ENCODE measurements at regions not wholly inside any gene's neighbourhood (a gene's known extent, or its start where the extent isn't known, plus 50 kb on each side); places are given as distances from the start of the nearest gene placed in this dataset.

DNA sequence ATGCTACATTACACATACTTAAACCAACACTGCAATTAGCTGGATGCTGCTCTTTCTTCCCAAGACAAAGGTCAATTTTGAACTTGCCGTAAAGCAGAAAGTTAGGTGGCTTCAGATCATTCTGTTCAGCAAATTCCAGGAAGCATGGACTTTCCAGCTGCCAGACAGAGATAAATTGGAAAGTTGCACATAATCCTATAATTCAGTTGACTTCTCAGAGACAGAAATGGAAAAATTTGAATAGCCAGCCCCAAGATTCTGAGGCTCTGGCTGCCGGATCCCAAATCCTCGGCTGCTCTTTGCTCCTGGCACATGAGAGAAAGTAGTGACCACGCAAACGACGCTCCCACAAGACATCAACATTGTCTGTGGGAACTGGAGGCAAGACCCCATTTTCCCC lies 105.0 kb upstream of the VIPR2 start:
- no peak for DNase-seq
- H3K36me3 ChIP-seq (ENCODE audit: low read depth), result no peaks in the 10 kb centered on the region
- TF ChIP-seq, protein P1, sequence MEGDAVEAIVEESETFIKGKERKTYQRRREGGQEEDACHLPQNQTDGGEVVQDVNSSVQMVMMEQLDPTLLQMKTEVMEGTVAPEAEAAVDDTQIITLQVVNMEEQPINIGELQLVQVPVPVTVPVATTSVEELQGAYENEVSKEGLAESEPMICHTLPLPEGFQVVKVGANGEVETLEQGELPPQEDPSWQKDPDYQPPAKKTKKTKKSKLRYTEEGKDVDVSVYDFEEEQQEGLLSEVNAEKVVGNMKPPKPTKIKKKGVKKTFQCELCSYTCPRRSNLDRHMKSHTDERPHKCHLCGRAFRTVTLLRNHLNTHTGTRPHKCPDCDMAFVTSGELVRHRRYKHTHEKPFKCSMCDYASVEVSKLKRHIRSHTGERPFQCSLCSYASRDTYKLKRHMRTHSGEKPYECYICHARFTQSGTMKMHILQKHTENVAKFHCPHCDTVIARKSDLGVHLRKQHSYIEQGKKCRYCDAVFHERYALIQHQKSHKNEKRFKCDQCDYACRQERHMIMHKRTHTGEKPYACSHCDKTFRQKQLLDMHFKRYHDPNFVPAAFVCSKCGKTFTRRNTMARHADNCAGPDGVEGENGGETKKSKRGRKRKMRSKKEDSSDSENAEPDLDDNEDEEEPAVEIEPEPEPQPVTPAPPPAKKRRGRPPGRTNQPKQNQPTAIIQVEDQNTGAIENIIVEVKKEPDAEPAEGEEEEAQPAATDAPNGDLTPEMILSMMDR (IDR thresholded peaks at IDR 0.05), result no peak
- no peak overlapping the region for H3K4me3 ChIP-seq
- H3K4me1 ChIP-seq (ENCODE audit: low read depth), result no peaks in the 10 kb centered on the region
- intact Hi-C loops (cut with DNase I, micrococcal nuclease), result no loop called here
- no peak for ATAC-seq
- H3K9me3 ChIP-seq, result no peaks in the 10 kb centered on the region

DNA sequence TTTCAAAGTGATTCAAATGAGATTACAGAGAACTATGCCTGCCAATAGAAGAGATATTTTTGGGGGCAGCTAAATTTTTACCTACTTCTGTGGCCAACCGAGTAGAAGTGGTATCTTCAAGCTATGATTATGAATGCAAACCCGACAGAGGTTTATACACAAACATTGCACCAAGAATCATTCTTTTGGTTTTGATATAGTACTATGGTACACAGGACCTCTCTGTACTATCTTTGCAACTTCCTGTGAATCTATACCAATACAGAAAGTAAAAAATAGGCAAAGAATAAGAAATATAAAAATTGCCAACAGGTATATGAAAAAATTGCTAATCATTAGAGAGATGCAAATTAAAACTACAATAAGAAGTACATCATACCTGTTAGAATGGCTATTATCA lies 103.2 kb upstream of the VIPR2 start:
- TF ChIP-seq, protein P1 (IDR thresholded peaks at IDR 0.05), result no peak
- no peak for ATAC-seq
- Histone ChIP-seq H3K9me3 (no peaks in the 10 kb centered on the region), H3K4me1 (ENCODE audit: low read depth) (no peaks in the 10 kb centered on the region), H3K36me3 (ENCODE audit: low read depth) (no peaks in the 10 kb centered on the region), H3K4me3 (no peak overlapping the region)
- intact Hi-C loops (cut with DNase I, micrococcal nuclease), result no loop called here
- DNase-seq, result no peak

DNA sequence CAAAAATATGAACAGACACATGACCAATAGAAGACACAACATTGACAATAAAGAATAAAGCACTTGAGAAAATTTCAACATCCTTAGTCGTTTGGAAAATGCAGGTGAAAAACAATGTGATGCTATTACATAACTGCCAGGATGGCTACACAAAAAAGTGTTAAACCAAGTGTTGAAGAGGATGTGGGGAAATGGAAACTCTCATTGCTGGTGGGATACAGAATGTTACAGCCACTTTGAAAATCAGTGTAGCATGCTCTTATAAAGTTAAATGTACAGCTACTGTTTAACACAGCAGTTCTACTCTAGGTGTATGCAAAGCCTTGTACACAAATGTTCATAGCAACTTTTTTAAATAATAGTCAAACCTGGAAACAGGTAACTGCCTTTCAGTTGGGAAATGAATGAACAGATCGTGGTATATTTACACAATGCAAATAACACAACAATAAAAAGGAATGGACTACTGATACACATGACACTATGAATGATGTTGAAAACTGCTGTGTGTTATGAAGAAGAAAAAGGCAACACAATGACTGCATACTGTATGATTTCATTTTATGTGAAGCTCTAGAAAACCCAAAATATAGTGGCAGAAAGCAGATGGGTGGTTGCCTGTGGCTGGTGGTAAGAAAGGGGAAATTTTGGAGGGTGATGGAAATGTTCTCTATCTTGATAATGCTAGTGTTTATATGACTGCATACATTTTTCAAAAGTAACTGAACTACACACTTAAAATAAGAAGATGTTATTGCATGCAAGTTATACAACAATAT lies 102.2 kb upstream of the VIPR2 start:
- intact Hi-C loops (cut with DNase I, micrococcal nuclease), result no loop called here
- ATAC-seq (no peak), DNase-seq (no peak)
- H3K9me3 ChIP-seq, result no peaks in the 10 kb centered on the region
- no peaks in the 10 kb centered on the region for H3K36me3 ChIP-seq (ENCODE audit: low read depth)
- TF ChIP-seq, protein P1 (IDR thresholded peaks at IDR 0.05), result no peak
- H3K4me1 ChIP-seq (ENCODE audit: low read depth), result no peaks in the 10 kb centered on the region
- no peak overlapping the region for H3K4me3 ChIP-seq

DNA sequence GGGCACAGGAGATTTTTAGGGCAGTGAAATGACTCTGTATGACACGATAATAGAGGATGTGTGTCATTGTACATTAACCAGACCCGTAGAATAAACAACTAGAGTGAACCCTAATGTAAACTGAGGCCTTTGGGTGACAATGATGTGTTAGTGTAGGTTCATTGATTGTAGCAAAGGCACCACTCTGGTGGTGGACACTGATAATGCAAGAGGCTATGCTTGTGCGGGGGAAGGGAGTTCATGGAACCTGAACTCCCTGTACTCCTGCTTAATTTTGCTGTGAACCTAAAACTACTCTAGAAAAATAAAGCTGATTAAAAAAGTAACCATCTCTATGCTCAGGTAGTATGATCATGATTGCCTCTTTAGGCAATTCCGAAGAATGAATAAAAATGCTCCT lies 96.3 kb upstream of the VIPR2 start:
- Histone ChIP-seq H3K9me3 (no peaks in the 10 kb centered on the region), H3K36me3 (ENCODE audit: low read depth) (no peaks in the 10 kb centered on the region), H3K4me3 (no peak overlapping the region), H3K4me1 (ENCODE audit: low read depth) (no peaks in the 10 kb centered on the region)
- TF ChIP-seq, protein P1 (IDR thresholded peaks at IDR 0.05), result no peak
- DNase-seq (no peak), ATAC-seq (no peak)
- intact Hi-C loops (cut with DNase I, micrococcal nuclease), result no loop called here

DNA sequence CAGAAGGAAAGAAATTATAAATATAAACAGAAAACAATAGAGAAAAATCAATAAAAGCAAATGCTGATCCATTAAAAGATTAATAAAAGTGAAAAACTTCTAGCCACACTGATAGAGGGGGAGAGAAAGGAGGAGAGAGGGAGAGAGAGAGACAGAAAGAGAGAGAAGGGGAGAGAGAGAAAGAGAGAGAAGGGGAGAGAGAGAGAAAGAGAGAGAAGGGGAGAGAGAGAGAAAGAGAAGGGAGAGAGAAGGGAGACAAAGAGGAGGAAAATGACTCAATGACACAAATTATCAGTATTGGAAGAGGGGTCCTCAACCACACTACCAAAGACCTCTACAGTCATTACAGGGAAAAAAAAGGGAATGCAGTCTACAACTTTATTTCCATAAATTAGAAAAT lies 94.4 kb upstream of the VIPR2 start:
- Histone ChIP-seq H3K4me1 (ENCODE audit: low read depth) (no peaks in the 10 kb centered on the region), H3K4me3 (no peak overlapping the region), H3K36me3 (ENCODE audit: low read depth) (no peaks in the 10 kb centered on the region), H3K9me3 (no peaks in the 10 kb centered on the region)
- DNase-seq, result no peak
- no peak for ATAC-seq
- intact Hi-C loops (cut with DNase I, micrococcal nuclease), result no loop called here
- TF ChIP-seq, protein P1 (IDR thresholded peaks at IDR 0.05), result no peak

DNA sequence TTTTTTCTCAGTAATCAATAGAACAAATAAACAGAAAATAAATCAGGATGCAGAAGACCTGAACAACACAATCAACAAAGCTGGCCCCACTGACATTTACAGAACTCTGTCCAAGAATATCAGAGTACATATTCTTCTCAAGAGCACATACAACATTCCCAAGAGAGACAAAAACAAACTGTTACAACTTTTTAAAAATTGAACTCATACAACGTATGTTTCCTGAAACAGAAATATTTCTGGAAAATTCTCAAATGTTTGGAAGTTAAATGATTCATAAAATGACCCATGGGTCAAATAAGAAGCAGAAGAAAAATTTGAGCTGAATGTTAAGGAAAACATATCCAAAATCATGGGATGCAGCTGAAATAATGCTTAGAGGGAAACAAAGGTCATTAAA lies 93.9 kb upstream of the VIPR2 start:
- Histone ChIP-seq H3K4me1 (ENCODE audit: low read depth) (no peaks in the 10 kb centered on the region), H3K9me3 (no peaks in the 10 kb centered on the region), H3K36me3 (ENCODE audit: low read depth) (no peaks in the 10 kb centered on the region), H3K4me3 (no peak overlapping the region)
- intact Hi-C loops (cut with DNase I, micrococcal nuclease), result no loop called here
- TF ChIP-seq, protein P1 (IDR thresholded peaks at IDR 0.05), result no peak
- ATAC-seq, result no peak
- DNase-seq, result no peak

Data from mucosa of descending colon (tissue), 3 donors.